ENCODE measurements at regions not wholly inside any gene's neighbourhood (a gene's known extent, or its start where the extent isn't known, plus 50 kb on each side); places are given as distances from the start of the nearest gene placed in this dataset.

GRCh38 chr12:119932921-119933320 is 55.8 kb upstream of the CIT start:
- TF ChIP-seq POLR2A (IDR thresholded peaks at IDR 0.05) (no peak), CTCF (IDR thresholded peaks at IDR 0.05) (no peak)

All from body of pancreas (tissue), 4 donors.